CD4-positive, alpha-beta T cell treated with Interleukin-15 for 4 hours (primary cell): ENCODE measurements at regions not wholly inside any gene's neighbourhood (a gene's known extent, or its start where the extent isn't known, plus 50 kb on each side); places are given as distances from the start of the nearest gene placed in this dataset.
"Not testable (repeated sequence)": the region's sequence is repeated elsewhere in the genome, so short reads cannot be mapped to it uniquely, and the experiment has no call there.

ENCODE experiments used
- DNase-seq: peaks from one replicate; pipeline ENCODE4 v3.0.0-alpha.2; 2020; ENCODE audit warnings: low spot score

DNA sequence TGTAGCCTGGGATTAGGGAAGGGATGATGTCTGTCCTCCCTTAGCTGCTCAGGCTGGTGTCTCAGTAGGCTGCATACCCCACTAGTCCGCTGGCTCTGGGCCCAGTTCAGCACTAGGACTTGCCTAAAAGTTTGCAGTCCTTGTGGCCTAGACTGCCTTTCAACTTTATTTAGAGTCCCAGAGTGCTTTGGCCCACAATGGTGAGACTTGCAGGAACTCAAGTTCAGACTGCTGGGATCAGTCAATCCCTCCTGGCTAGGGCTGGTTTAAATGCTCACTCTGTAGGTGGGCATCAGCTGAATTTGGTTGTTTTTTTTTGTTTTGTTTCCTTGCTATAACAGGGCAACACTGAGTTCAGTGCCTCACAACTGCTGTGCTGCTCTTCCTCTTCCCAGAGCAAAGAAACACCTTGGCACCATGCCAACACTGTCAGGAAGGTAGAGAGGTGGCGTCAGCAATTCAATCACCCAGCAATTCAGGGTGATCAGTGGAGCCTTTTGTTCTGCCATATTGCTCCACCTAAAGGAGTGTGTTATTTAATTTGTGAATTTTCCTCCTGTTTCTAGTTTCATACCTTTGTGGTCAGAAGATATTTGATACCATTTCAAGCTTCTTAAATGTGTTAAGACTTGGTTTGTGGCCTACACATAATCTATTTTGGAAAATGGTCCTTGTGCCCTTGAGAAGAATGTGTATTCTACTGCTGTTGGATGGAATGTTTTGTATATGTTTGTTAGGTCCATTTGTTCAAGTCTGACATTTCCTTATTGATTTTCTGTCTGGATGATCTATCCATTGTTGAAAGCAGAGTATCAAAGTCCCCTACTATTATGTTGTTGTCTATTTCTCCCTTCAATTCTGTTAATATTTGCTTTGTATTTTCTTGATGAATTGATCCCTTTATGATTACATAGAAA lies 284.0 kb upstream of the PMFBP1 start:
- DNase-seq: no peak

DNA sequence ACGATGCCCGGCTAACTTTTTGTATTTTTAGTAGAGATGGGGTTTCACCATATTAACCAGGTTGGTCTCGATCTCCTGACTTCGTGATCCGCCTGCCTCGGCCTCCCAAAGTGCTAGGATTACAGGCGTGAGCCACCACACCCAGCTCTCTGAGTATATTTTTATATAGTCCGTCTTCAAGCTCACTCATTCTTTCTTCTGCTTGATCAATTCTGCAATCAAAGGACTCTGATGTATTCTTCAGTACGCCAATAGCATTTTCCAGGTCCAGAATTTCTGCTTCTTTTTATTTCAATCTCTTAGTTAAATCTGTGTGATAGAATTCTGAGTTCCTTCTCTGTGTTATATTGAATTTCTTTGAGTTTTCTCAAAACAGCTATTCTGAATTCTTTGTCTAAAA lies 281.9 kb upstream of the PMFBP1 start:
- not testable (repeated sequence) for DNase-seq

- no peak for DNase-seq
Measured at GRCh38 chr16:72444696-72445095, 272.7 kb upstream of the PMFBP1 start.

GRCh38 chr16:72443809-72444208 lies 271.9 kb upstream of the PMFBP1 start:
- no peak for DNase-seq

- no peak for DNase-seq
Measured at GRCh38 chr16:72442385-72443158, 270.6 kb upstream of the PMFBP1 start.

DNA sequence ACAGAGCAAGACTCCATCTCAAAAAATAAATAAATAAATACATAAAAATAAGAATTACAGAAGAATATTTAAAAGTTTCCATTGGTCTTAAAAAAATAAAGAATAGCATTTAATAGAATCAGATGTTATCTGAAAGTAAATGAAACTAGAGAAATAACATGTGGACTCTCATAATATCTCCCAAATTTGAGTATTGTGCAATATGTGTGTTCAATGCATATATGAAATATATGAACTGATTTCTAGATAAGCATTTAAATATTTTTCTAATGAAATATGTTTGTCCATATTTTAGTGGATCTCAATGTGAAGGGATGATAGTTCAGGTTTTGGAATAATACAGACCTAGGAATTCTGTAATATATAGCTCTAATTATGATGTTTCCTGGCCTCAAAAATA lies 265.9 kb upstream of the PMFBP1 start:
- DNase-seq: no peak

GRCh38 chr16:72434159-72434558 lies 262.2 kb upstream of the PMFBP1 start:
- no peak for DNase-seq

GRCh38 chr16:72430121-72430520 lies 258.2 kb upstream of the PMFBP1 start:
- DNase-seq: no peak

GRCh38 chr16:72429671-72430081 lies 257.7 kb upstream of the PMFBP1 start:
- no peak for DNase-seq

- no peak for DNase-seq
Measured at GRCh38 chr16:72428681-72429376, 256.9 kb upstream of the PMFBP1 start.

DNA sequence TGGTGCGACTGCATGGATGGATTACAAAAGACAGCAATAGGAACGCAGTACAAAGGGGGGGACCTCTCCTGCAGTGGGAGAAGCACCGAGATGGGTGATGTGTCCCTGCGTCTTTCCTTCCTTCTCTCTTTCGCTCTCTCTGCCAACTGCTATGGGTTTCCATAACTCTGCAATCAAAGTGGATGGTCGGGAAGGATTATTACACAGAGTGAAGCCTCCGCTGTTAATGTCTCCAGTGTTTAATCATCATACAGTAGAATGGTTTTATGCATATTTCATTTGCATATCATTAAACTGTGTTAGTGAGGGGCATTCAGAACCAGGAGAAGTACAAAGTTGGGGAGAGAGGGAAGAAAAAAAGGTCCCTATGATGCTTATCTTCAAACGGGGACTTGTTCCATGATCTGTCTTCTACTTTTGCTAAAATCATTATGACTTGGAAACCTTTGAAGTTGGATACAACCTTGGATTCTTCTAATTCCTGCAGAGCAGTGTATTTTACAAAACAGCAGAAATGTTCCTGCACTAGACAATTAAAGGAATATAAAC lies 255.9 kb upstream of the PMFBP1 start:
- no peak for DNase-seq

GRCh38 chr16:72427051-72427782 lies 255.3 kb upstream of the PMFBP1 start:
- no peak for DNase-seq

DNA sequence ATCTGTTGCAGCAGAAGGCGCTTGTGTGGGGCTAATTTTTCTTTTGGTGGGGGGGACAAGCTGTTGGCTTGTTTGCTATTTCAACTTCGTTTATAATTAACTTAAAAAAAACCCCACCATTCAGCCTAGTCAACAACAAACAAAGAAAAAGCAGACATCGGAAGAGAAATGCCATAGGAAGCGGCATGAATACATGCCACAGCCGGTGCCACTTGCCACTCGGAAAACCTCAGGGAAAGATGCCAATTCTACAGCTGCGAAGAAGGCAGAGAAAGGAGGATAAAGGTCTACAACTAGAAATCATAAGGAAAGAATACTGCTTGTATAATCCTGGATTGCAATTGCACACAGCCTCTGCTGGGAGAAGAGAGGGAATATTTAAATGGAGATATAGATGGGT lies 254.4 kb upstream of the PMFBP1 start:
- no peak for DNase-seq

DNA sequence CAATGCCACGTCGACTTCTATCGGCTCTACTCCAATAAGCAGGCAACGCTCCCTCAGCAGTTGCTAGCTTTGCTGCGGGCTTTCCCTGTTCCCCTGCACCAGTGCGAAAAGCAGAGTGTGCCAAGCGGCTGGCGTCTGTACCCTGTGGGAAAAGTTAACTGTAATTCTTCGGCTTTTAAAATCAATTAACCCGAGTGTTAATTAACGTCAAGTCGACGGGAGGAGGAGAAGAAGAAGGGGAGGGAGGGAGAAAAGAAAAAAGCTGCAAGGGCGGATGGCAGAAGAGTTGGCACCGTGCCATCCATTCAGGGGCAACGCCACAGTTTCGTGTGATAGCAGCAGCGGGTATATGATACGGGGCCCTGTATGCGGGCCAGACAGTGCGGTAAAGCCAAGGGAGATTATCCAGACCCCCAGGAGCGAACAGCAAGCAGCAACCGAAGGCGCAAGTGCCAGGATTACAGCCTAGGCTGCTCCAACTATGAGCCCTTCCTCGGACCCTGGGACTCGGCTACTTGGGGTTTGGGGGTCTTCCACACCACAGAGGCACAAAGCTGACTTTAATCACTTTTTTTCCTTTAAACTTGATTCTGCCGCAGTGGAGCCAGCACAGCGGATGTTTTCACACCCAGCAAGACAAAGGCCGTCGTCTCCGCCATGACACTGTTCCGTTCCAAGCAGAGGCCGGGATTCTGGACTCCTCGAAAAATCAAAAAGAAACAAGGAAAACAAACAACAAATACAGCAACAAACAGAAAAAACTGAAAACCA lies 253.8 kb upstream of the PMFBP1 start:
- no peak for DNase-seq

DNA sequence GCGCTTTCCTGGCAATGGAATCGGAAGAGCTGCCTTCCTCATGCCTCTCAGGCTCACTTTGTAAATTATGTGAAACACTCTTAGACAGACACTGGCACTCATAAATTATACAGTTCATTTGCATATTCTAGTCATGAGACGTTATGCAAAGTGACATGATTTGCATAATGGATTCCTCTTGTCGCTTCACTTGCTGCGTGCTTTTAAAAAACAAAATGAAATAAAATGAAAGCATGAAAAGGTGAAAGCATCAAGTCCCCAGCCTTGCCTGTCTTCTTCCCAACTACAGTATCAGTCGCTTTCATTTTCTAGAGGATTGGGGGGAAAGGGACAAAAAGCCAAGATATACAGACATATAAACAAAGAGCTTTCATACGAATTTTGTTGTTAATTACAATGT lies 252.8 kb upstream of the PMFBP1 start:
- no peak for DNase-seq

DNA sequence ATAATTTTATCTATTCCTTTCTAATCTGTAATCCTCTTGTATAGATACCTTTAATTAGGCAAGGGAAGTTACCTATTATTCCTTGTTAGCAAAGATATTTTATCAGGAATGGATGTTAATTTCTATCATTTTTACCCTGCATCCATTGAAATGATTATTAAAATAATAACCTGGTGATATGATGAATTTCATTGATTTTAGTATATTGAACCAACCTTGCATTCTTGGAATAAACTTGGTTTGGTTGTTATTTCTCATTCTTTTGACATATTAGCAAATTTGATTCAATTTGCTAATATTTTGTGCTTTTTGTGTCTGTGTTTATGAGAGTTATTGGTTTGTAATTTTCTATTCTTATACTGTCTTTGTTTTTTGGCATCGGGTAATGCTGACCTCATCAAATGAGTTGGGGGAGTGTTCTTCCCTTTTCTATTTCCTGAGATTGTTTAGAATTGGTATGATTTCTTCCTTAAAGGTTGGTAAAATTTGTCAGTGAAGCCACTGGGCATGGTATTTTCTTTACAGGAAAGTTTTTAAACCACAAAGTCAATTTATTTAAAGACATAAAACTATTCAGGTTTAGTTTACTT lies 250.4 kb upstream of the PMFBP1 start:
- no peak for DNase-seq

DNA sequence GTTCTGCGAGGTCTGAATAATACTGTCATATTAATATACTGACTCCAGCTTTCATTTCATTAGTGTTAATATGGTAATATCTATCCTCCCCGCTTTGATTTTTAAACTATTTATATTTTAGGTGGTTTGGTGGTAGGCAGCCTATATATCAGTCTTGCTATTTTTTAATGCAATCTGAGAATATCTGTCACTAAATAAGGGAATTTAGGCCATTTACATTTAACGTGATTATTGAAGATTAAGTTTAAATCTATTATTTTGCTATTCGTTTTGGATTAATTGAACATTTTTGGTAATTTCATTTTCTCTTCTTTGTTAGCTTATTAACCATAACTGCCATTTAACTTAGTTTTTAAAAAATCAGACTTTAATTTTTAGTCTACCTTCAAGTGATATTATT lies 247.7 kb upstream of the PMFBP1 start:
- no peak for DNase-seq

DNA sequence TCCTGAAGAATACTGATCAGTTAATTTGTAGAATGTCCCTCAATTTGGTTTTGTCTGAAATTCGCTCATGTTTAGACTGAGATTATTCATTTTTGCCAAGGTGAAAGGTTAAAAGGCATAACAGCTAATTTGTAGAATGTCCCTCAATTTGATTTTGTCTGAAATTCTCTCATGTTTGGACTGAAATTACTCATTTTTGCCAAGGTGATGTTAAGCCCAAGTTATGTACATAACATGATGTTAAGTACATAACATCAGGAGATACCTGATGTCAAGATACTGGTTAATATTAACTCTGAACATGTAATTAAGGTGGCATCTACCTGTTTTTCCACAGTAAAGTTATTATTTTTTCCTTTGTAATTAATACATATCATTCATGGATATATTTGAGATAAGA lies 243.4 kb upstream of the PMFBP1 start:
- DNase-seq: no peak

- no peak for DNase-seq
Measured at GRCh38 chr16:72410492-72410891, 238.5 kb upstream of the PMFBP1 start.

- no peak for DNase-seq
Measured at GRCh38 chr16:72409423-72409822, 237.5 kb upstream of the PMFBP1 start.
